ENCODE measurements at regions not wholly inside any gene's neighbourhood (a gene's known extent, or its start where the extent isn't known, plus 50 kb on each side); places are given as distances from the start of the nearest gene placed in this dataset.
"Not testable (repeated sequence)": the region's sequence is repeated elsewhere in the genome, so short reads cannot be mapped to it uniquely, and the experiment has no call there.

- no peak for FAIRE-seq
- Histone ChIP-seq H3K4me3 (ENCODE audit: low read depth, low read length) (no peak overlapping the region), H3K27me3 (ENCODE audit: control insufficient read depth, insufficient read depth, low read length) (no peaks in the 10 kb centered on the region), H3K36me3 (ENCODE audit: control insufficient read depth, insufficient read depth, low read length) (no peaks in the 10 kb centered on the region)
- TF ChIP-seq, protein P1, sequence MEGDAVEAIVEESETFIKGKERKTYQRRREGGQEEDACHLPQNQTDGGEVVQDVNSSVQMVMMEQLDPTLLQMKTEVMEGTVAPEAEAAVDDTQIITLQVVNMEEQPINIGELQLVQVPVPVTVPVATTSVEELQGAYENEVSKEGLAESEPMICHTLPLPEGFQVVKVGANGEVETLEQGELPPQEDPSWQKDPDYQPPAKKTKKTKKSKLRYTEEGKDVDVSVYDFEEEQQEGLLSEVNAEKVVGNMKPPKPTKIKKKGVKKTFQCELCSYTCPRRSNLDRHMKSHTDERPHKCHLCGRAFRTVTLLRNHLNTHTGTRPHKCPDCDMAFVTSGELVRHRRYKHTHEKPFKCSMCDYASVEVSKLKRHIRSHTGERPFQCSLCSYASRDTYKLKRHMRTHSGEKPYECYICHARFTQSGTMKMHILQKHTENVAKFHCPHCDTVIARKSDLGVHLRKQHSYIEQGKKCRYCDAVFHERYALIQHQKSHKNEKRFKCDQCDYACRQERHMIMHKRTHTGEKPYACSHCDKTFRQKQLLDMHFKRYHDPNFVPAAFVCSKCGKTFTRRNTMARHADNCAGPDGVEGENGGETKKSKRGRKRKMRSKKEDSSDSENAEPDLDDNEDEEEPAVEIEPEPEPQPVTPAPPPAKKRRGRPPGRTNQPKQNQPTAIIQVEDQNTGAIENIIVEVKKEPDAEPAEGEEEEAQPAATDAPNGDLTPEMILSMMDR (IDR thresholded peaks at IDR 0.05; ENCODE audit: insufficient read depth, low read length, severe bottlenecking): no peak
- DNase-seq (ENCODE audit: low read depth): no peak
Observed at GRCh38 chr3:80351201-80351600, 583.4 kb upstream of the ROBO1 start.

GRCh38 chr3:80350771-80351170 lies 583.0 kb upstream of the ROBO1 start:
- FAIRE-seq (no peak), DNase-seq (ENCODE audit: low read depth) (no peak)
- no peaks in the 10 kb centered on the region for H3K36me3 ChIP-seq (ENCODE audit: control insufficient read depth, insufficient read depth, low read length)
- no peaks in the 10 kb centered on the region for H3K27me3 ChIP-seq (ENCODE audit: control insufficient read depth, insufficient read depth, low read length)
- TF ChIP-seq, protein P1 (IDR thresholded peaks at IDR 0.05; ENCODE audit: insufficient read depth, low read length, severe bottlenecking): no peak
- no peak overlapping the region for H3K4me3 ChIP-seq (ENCODE audit: low read depth, low read length)

- Histone ChIP-seq H3K4me3 (ENCODE audit: low read depth, low read length) (no peak overlapping the region), H3K27me3 (ENCODE audit: control insufficient read depth, insufficient read depth, low read length) (no peaks in the 10 kb centered on the region), H3K36me3 (ENCODE audit: control insufficient read depth, insufficient read depth, low read length) (no peaks in the 10 kb centered on the region)
- DNase-seq (ENCODE audit: low read depth) (peak; percentile 1), FAIRE-seq (peak; percentile 70)
- TF ChIP-seq, protein P1 (IDR thresholded peaks at IDR 0.05; ENCODE audit: insufficient read depth, low read length, severe bottlenecking): no peak
Observed at GRCh38 chr3:80338366-80338765, 570.6 kb upstream of the ROBO1 start.

GRCh38 chr3:80334534-80334933 lies 566.7 kb upstream of the ROBO1 start:
- TF ChIP-seq, protein P1 (IDR thresholded peaks at IDR 0.05; ENCODE audit: insufficient read depth, low read length, severe bottlenecking): no peak
- FAIRE-seq (no peak), DNase-seq (ENCODE audit: low read depth) (no peak)
- H3K27me3 ChIP-seq (ENCODE audit: control insufficient read depth, insufficient read depth, low read length): no peaks in the 10 kb centered on the region
- no peak overlapping the region for H3K4me3 ChIP-seq (ENCODE audit: low read depth, low read length)
- no peaks in the 10 kb centered on the region for H3K36me3 ChIP-seq (ENCODE audit: control insufficient read depth, insufficient read depth, low read length)

DNA sequence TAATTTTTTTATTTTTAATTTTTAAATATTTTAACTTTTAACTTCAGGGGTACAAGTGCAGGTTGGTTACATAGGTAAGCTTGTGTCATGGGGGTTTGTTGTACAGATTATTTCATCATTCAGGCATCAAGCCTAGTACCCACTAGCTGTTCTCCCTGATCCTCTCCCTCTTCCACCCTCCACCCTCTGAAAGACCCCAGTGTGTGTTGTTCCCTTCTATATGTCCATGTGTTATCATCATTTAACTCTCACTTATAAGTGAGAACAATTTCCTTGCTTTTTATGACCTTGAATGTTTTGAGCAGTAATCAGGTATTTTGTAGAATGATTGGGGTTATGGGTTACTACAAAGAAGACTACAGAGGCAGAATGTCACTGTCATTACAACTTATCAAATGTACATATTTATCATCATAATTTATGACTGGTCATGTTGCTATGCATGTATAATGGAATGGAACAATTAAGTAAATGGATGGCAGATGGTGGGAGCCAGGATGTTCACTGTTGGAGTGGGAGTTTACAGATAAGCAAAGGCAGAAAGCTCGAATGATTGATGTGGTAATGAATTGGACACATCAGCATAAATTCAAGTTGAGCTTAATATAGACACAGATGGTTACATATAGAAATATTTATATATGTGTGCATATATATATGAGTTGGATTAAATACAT lies 563.8 kb upstream of the ROBO1 start:
- no peaks in the 10 kb centered on the region for H3K36me3 ChIP-seq (ENCODE audit: control insufficient read depth, insufficient read depth, low read length)
- H3K4me3 ChIP-seq (ENCODE audit: low read depth, low read length): no peak overlapping the region
- no peak for FAIRE-seq
- H3K27me3 ChIP-seq (ENCODE audit: control insufficient read depth, insufficient read depth, low read length): no peaks in the 10 kb centered on the region
- TF ChIP-seq, protein P1 (IDR thresholded peaks at IDR 0.05; ENCODE audit: insufficient read depth, low read length, severe bottlenecking): no peak
- DNase-seq (ENCODE audit: low read depth): no peak

GRCh38 chr3:80314541-80314940 lies 546.7 kb upstream of the ROBO1 start:
- H3K4me3 ChIP-seq (ENCODE audit: low read depth, low read length); H3K36me3 ChIP-seq (ENCODE audit: control insufficient read depth, insufficient read depth, low read length); FAIRE-seq; DNase-seq (ENCODE audit: low read depth); H3K27me3 ChIP-seq (ENCODE audit: control insufficient read depth, insufficient read depth, low read length): not testable (repeated sequence)

Data from bronchial epithelial cell (primary cell).